Glomerular visceral epithelial cell (primary cell): ENCODE measurements at regions not wholly inside any gene's neighbourhood (a gene's known extent, or its start where the extent isn't known, plus 50 kb on each side); places are given as distances from the start of the nearest gene placed in this dataset.

ENCODE experiments used
- DNase-seq: peaks from one replicate; pipeline ENCODE4 v3.0.0-alpha.2; 2016; ENCODE audit errors: extremely low spot score

DNA sequence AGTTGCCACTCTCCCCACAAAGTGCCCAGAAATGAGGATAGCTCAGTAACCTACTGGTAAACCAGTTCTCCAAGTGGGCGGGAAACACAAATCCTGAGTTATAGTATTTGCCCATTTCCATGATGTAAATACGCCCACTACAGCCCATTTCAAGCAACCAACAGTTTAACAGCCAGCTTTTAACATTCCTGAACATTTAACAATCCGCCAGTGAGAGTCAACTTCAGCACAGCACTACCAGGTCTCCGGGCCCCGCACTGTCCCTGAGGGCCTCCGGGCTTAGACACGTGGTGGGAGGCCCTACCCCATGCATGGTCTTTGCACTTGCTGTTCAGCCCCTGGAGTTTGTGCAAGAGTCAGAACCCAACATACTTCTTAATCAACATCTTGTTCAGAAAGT lies 132.0 kb upstream of the CTTNBP2NL start:
- DNase-seq, result no peak

DNA sequence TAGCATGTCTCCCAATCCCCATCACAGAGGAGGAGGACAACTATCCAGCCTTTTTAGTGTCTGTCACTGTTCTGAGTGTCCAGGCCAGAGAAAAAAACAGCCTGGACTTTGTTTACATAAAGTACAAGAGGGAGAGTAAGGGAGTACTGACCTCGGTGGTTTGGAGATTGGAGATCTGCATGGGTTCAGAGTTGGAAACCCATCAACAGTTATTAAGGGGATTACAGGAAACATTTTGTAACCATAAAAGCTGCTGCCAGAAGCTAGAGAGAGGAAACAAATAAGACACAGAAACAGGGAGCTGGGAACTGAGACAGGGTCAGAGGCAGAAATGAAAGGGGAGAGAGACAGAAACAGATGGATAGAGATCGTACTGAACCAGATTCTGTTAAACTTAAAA lies 131.5 kb upstream of the CTTNBP2NL start:
- no peak for DNase-seq

- no peak for DNase-seq
Observed at GRCh38 chr1:112265931-112266330, 130.1 kb upstream of the CTTNBP2NL start.

GRCh38 chr1:112267206-112267605 lies 128.8 kb upstream of the CTTNBP2NL start:
- no peak for DNase-seq

DNA sequence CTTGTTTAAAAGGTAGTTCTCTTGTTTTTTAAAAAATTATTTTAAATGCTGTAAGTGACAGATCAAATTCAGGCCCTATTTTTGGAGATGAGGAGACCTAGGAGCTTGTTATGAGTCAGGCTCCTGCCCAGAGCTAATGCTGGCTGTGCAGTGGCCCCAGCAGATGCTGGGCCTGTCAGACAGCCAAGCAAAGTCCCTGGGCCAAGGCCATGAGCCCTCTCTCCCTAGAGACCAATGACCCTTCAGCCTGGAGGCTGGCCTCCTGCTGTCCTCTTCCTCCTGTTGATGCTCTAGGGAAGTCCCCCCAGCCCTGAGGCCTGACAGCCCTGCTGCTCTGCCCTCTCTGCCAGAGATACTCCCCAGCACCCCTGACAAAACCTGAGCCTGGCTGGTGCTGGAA lies 128.1 kb upstream of the CTTNBP2NL start:
- no peak for DNase-seq

DNA sequence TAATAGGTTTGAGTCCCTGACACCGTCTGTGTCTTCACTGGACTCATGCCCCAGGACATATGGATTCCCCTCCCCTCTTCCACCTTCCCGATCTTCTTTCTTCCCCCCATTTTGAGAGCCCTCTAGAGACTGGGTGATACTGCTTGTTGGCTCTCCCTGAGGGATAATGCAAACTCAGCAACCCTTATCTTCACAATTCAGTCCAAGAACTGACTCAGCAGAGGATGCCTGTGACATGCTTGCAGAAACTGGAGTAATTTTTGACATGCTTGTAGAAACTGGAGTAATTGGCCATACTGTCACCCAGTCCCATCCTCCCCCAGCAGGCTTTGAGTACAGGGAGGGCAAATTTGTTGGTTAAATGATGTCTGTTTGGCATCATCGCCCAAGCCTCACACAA lies 127.6 kb upstream of the CTTNBP2NL start:
- DNase-seq, result no peak

- no peak for DNase-seq
Observed at GRCh38 chr1:112271270-112271669, 124.7 kb upstream of the CTTNBP2NL start.

DNA sequence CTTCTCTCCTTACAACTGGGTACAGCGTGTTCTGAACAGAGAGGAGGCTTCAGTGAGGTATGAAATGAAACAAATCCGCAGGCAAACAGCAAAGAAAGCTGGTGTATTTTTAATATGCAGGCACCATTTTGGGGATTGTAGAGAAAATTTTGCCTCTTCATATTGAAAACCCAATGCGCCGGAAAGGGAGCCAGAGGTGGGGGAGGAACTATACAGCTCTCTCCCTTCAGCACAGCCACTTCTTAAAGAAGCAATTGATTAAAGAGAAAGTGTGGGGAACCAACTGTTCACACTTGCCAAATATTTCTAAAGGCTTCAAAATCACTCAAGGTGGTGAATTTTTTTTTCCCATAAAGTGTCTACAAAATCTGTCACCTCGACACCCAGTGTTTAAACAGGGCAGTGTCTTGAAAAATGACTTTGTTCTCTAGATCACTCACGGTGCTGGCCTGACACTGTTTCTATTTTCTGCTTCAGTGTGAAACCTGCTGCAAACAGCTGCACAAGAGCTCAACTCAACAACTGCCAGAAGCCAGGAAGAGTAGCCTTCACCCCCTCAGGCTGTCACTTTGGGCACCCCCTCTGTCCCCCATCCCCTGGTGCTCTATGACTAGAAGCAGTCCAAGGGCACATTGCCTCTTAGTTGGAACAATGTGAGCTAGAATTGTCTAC lies 123.8 kb upstream of the CTTNBP2NL start:
- no peak for DNase-seq

DNA sequence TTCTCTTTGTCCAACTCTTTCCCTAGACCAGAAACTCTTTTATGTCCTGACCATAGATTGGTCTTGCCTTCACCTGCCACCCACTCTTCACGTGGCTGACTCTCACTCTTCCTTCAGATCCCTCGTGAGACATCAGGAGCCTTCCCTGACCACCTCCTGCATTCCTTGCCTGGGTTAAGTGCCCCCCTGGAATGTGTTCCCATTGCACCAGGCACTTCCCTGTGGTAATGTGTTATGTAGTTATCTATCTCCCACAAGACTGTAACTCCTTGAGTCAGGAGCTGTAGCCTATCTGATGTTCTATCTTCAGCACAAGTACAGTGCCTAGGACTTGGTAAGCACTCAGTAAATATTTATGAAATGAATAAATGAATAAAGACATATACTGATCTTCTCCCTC lies 111.2 kb upstream of the CTTNBP2NL start:
- DNase-seq, result no peak

GRCh38 chr1:112285316-112285715 lies 110.7 kb upstream of the CTTNBP2NL start:
- DNase-seq, result no peak

DNA sequence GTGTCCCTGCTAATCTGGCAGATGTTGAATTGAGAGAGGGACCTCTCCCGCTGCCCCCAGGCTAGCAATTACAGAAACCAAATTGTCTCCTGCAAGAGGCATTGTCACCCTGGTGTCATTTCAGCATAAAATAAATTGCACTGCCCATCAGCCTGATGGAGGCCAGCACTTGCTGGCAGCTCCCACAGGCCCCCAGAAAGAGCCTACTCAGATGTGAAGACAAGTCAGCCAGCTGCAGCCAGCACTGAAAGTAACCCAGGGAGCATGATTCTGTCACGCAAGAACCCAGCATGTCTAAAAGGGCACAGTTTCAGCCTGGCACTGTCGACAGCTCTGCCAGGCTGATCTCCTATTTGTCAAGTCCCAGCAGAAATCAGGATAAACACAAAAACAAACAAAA lies 110.3 kb upstream of the CTTNBP2NL start:
- no peak for DNase-seq

GRCh38 chr1:112296908-112297307 lies 99.1 kb upstream of the CTTNBP2NL start:
- DNase-seq, result no peak

GRCh38 chr1:112297536-112297935 lies 98.5 kb upstream of the CTTNBP2NL start:
- no peak for DNase-seq

DNA sequence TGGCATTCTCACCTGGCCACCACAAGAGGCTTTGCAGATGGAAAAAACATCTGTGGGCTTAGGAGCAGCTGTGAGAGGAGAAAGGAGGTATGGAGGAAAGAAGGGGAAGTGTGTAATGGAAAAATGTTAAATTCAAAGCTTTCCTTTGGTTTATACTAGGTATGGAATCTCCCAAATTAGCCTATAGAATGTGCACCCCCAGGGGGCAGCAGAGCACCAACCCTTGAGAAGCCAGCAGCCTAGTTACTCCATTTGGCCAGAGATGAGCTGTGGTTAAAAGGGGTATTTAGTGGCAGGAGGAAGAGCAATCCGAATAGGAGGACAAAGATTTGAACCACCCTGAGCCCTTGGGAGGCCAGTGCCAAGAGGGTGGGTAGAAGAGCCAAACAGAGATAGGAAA lies 97.5 kb upstream of the CTTNBP2NL start:
- peak; percentile 42 for DNase-seq

GRCh38 chr1:112304126-112304525 lies 91.9 kb upstream of the CTTNBP2NL start:
- no peak for DNase-seq

DNA sequence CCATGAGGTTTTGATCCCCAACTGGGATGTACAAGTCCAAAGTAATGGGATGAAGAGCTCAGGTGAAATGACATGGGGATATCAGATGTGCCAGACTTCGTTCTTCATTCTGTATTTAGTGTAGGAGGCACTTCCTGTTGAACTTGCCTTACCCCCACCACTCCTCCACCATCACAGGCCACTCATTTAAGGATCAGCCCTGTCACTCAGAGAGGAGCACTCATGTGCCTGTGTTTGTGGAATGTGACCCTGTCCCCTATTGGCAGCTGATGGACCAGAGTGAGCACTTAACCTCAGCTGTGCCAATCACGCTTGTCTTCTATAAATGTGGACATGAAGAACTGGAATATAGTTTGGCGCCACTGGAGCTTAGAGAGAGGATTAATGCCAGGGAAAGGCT lies 91.4 kb upstream of the CTTNBP2NL start:
- no peak for DNase-seq

GRCh38 chr1:112307930-112308591 lies 88.0 kb upstream of the CTTNBP2NL start:
- no peak for DNase-seq

GRCh38 chr1:112308716-112309115 lies 87.3 kb upstream of the CTTNBP2NL start:
- DNase-seq, result no peak

DNA sequence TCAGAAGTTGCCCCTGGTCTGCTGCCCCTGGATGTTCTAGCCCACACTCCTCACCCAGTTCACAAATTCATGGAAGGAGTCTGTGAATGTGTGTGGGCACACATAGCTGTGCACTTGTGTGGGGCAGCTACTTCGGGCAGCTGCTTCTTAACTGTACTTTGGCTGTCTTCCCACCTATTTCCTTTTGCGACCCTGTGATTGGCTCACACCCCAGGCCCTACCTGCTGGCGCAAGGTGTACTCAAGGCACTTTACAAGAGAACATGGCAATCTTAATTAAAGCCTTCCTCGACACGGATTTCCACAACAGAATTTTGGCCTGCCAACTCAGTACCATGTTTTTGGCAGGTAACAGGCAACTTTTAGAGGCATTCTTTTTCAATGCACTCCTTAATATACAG lies 86.5 kb upstream of the CTTNBP2NL start:
- DNase-seq, result no peak

DNA sequence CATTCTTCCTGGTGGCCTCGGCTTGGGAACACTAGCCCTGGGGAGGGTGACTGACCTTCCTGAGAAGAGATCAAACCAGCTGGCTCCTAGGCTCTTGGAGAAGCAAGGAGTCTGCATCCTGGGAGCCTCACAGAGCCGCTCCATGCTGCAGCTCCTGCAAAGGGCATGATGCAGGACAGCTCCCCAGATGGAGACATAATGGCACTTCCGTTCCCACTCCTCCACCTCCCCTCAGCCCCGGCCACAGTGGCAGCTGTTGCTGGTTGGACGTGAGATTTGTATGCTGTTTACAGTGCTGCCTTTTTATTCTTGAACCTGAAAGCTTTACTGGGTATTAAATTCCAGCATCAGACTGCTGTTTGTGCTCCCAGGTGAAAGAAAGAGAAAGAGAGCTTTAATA lies 83.7 kb upstream of the CTTNBP2NL start:
- no peak for DNase-seq

DNA sequence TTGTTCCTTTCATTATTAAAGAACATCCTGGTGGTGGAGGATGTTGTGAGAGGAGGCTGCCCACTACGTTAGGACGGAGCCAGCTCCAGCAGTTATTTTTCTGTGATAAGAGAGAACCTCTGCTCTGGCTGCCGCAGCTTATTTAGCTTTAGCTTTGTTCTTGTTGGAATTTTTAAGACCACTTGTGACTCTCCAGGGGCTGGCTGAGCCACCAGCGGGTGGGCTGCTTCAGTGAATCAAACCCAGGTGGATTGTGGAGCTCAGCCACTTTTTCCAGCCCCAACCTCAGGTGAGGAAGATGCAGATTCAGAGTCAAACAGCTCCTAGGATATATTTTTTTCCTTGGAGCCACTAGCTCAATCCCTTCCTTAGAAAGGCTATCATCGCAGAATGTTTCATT lies 83.1 kb upstream of the CTTNBP2NL start:
- no peak for DNase-seq

DNA sequence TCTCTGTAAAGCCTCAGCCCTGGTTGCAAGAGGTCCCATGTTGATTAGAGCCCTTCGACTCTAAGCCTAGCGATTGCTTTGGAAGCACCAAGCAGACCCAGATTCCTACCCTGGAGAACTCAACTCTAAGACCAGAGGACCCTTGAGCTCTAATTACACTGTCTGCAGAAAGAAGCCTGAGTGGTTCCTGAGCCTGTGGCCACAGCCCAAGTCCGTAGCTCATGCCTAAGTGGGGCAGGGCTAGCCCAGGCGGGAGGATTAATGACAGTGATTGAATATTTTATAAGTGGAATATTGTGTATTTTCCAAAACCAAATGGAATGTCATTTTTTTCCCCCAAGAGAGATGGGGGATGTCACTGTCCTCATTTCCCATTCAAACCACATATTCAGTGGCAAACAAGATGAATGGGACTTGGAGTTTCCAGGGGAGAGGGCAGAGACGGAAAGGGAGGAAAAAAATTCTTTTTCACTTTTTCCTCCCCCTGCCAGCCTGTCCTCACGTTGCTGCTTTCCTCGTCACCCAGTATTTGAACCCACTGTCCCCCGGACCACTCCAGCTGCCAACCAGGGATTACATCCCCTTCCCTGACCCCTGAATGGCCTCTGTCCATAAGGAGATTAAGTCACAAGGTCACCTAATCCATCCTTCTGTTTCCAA lies 79.6 kb upstream of the CTTNBP2NL start:
- DNase-seq, result no peak

DNA sequence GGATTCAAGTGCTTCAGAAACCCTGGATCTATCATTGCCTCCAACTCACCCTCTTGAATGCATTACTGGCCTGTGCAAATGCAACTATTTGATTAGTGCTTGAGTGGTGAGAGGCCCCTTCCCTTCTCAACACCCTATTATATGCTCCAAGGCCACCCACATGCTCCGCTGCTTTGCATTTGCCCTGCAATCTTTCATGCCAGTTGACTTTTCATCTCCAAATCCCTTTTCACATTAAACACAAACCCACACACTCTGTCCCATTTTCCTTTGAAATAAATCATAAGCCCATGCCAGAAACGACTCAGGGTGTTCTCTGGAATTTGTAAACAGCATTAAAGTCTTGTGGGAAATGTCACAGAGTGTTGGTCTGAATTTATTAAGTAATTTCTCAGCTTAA lies 78.9 kb upstream of the CTTNBP2NL start:
- DNase-seq, result no peak
